GM19240 (cell line): ENCODE measurements at regions not wholly inside any gene's neighbourhood (a gene's known extent, or its start where the extent isn't known, plus 50 kb on each side); places are given as distances from the start of the nearest gene placed in this dataset.

Experiments
- DNase-seq: peaks from one replicate; pipeline ENCODE4 v3.0.0; 2011; ENCODE audit warnings: low spot score; ENCODE audit not compliant: insufficient read length

- no peak for DNase-seq
These were observed 590.8 kb downstream of the SOX6 start for GRCh38 chr11:15765530-15765929.

- no peak for DNase-seq
These were observed 588.0 kb downstream of the SOX6 start for GRCh38 chr11:15768321-15768720.

GRCh38 chr11:15769203-15769602 is 587.1 kb downstream of the SOX6 start:
- no peak for DNase-seq

DNA sequence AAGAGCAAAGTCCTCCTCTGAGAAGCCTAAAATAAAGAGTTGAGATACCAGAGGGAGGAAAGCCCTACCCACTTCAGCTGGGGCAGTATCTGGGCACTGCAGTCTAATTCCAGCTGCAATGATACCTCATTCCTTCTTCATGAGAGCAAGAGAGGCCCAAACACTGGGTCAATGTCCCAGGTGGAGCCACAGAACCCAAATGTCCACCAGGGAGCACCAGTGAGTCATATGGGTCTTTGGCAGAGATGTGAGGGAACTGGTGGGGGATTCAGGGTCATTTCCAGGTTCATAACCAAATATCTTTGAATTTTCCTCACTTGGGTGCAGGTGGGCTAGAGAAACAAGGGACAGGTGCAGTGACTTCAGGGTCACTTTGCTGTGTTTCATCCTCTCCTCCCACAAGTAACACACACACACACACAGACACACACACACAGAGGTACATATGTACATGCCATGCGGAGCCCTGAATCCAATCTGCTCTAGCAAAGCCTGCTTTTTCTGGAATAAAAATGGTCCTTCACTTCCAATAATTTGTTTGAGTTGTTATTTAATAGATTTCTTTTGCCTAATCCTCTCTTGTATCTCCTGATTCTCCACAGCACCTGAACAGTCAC is 585.4 kb downstream of the SOX6 start:
- DNase-seq, result no peak

DNA sequence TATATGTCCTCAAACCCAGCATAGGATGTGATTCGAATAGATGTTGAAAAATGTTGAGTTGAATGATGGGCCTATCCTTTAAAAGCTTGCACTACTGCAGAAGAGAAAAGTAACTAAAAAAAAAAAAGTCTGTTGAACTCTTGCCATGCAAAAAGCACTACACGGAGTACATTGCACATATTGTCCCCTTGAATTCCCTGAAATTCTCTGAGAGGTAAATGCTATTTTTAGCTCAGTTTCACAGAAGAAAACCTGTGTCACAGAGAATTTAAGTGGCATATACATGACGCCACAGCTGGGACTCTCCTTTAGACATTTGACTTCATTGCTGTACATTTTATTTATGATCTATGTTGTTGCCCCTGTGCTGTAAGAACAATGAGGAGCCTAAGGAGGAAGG is 583.8 kb downstream of the SOX6 start:
- no peak for DNase-seq

DNA sequence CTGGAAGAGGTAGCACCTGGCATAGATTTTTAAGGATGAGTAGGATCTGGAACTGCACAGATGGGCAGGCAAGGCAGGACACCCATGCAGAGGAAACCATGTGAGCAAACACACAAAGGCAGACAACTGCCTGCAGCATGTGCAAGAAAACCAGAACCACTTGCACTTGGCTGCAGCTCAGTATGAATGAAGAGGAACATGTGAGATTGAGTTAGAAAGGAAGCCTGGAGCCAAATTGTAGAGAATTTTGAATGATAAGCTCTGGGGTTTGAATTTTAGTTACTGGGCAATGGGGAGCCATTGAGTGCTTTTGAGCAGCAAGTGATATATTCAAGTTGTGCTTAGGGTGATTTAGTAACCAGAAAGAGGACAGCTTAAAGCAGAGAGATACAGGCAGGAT is 583.4 kb downstream of the SOX6 start:
- DNase-seq, result no peak

GRCh38 chr11:15773476-15774387 is 582.6 kb downstream of the SOX6 start:
- DNase-seq, result no peak

- DNase-seq, result no peak
These were observed 581.9 kb downstream of the SOX6 start for GRCh38 chr11:15774388-15774939.

- no peak for DNase-seq
These were observed 581.3 kb downstream of the SOX6 start for GRCh38 chr11:15775015-15775541.

DNA sequence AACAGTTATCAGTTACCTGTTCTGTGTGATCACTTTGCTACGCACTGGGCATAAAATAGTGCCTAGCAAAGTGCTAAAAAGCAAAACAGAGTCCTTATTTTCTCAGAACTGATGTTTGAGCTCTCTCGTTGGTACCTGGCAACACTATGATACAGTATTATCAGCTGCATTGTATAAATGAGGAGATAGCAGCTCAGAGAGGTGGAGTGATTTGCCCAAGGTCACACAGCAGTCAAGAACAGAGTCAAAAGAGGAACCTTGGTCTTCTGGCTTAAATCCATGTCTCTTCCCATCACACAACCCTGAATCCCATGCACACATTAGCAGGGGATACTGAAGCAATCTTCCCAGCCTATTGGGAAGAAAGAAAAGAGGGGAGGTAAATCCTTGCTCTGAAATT is 580.5 kb downstream of the SOX6 start:
- no peak for DNase-seq

DNA sequence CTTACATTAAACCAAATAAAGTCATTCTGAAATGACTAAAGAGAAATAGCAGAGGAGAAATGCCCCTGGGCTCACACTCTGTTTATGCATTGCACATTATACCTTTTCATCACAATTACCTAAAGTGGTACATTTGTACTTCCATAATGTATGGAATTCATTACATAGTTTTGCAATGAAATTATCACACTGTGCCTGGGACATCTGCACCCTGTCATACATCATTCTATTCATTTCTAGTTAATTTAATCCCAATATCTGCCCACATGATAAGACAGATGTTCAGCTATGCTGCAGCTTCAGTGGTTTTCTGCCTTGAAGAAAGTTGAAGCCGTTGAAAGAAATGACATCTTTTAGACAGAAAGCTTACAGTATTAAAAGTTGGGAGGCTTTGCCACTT is 580.0 kb downstream of the SOX6 start:
- DNase-seq, result no peak

- no peak for DNase-seq
These were observed 576.8 kb downstream of the SOX6 start for GRCh38 chr11:15779518-15779917.

GRCh38 chr11:15780382-15780781 is 576.0 kb downstream of the SOX6 start:
- DNase-seq, result no peak

DNA sequence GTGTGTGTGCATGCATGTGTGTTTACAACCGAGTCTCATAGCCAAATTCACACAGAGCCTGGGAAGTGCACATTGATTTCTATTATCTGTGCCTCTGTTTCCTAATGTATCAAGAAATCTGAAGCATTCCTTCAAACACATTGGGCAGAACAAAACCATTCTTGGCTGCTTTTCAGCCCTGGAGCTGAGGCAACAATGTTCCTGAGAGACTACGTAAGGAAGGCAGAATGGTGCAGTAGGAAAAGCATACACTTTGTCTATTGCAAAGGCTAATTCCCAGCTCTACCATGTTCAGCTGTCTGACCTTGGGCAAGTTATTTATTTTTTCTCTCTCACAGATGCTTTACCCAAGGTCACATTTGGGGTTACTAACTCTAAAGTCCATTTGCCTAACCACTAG is 575.5 kb downstream of the SOX6 start:
- DNase-seq, result no peak

- no peak for DNase-seq
These were observed 572.7 kb downstream of the SOX6 start for GRCh38 chr11:15783619-15784018.

- no peak for DNase-seq
These were observed 563.0 kb downstream of the SOX6 start for GRCh38 chr11:15793043-15793996.

- no peak for DNase-seq
These were observed 561.8 kb downstream of the SOX6 start for GRCh38 chr11:15794361-15795150.

DNA sequence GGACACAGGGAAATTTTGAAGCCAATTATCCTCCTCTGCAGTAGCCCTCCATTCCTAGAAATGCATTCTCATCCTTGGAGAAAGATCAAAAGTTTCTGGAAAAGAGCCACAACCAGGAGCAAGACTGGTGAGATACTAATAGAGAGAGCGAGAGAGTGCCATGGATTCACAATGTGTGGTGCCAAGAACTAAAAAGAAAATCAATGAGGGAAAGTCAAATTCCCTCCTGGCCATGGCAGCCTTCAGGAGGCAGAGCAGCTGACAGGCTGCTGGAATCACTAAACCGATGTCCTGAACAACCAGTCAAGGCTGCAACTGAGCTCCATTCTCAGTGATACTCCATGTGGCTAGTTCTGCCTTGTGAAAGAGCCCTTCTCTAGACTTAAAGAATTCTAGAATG is 561.0 kb downstream of the SOX6 start:
- DNase-seq, result no peak

- no peak for DNase-seq
These were observed 556.1 kb downstream of the SOX6 start for GRCh38 chr11:15800111-15800800.

DNA sequence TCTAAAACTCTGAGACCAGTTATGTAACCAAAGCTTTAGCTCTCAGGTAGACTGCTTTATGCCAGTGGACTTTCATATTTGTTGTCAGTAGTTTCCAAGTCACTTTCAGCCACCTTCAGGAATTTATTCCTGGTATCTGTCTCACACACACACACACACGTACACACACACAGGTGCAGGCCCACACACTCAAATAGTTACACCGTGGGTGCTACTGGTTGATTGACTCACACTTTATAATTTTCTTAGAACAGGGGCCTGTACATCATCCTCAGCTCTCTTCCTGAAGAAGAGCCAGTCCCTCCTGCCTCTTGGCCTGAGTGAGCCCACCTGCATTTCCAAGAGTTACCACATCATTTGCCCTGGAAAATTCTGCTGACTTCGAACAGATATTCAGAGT is 555.2 kb downstream of the SOX6 start:
- DNase-seq, result no peak
